ENCODE measurements at regions not wholly inside any gene's neighbourhood (a gene's known extent, or its start where the extent isn't known, plus 50 kb on each side); places are given as distances from the start of the nearest gene placed in this dataset.

GRCh38 chr16:48914070-48914469, 304.1 kb upstream of the N4BP1 start:
- 66 to 80% (median 69%) methylated on average over 3 of the region's 3 CpGs for WGBS, 4 donors

GRCh38 chr16:48913384-48913783, 303.4 kb upstream of the N4BP1 start:
- DNase-seq: no peak
- Histone ChIP-seq H3K27ac (no peak overlapping the region), H3K36me3 (replicated peaks in 1 of 2) (no peaks in the 10 kb centered on the region), H3K27me3 (no peaks in the 10 kb centered on the region), H3K4me3 (no peak overlapping the region), H3K9me3 (replicated peaks in 1 of 3) (no peaks in the 10 kb centered on the region), H3K4me1 (replicated peaks in 1 of 2) (no peaks in the 10 kb centered on the region)
- intact Hi-C loops (cut with DNase I): no loop called here
- 67 to 75% (median 71%) methylated on average over 4 of the region's 4 CpGs for WGBS, 4 donors
- no peak for TF ChIP-seq POLR2A (IDR thresholded peaks at IDR 0.05)
- TF ChIP-seq CTCF (IDR thresholded peaks at IDR 0.05): no peak

More at GRCh38 chr16:48914070-48914469, 304.1 kb upstream of the N4BP1 start:
- H3K27me3 ChIP-seq: no peaks in the 10 kb centered on the region
- no peak for DNase-seq
- H3K4me3 ChIP-seq: no peak overlapping the region
- H3K9me3 ChIP-seq (replicated peaks in 1 of 3): no peaks in the 10 kb centered on the region
- no peak overlapping the region for H3K27ac ChIP-seq
- no peaks in the 10 kb centered on the region for H3K36me3 ChIP-seq (replicated peaks in 1 of 2)
- intact Hi-C loops (cut with DNase I): no loop called here
- H3K4me1 ChIP-seq (replicated peaks in 1 of 2): no peaks in the 10 kb centered on the region
- TF ChIP-seq CTCF (IDR thresholded peaks at IDR 0.05): no peak
- TF ChIP-seq POLR2A (IDR thresholded peaks at IDR 0.05): no peak

DNA sequence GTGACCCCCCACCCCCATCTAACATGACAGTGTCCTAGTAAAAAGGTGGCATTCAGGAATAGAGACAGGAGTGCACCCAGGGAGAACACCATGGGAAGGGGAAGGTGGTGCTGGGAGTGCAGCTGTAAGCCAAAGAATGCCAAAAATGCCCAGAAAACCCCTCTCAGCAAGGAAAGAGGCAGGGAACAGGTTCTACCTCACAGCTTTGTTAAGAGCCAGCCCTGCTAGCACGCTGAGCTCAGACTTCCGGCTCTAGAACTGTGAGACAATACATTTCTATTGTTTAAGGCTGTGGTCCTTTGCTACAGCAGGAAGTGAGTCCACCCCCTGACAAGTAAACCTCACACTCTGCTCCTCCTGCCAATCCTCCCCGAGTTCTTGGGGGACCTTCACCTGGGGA, 302.4 kb upstream of the N4BP1 start:
- TF ChIP-seq POLR2A (IDR thresholded peaks at IDR 0.05) (no peak), CTCF (IDR thresholded peaks at IDR 0.05) (no peak)
- Histone ChIP-seq H3K27me3 (no peaks in the 10 kb centered on the region), H3K27ac (no peak overlapping the region), H3K9me3 (replicated peaks in 1 of 3) (no peaks in the 10 kb centered on the region), H3K4me3 (no peak overlapping the region), H3K36me3 (replicated peaks in 1 of 2) (no peaks in the 10 kb centered on the region), H3K4me1 (replicated peaks in 1 of 2) (no peaks in the 10 kb centered on the region)
- intact Hi-C loops (cut with DNase I): no loop called here
- no peak for DNase-seq
- 36 to 41% (median 40%) methylated on average over 3 of the region's 3 CpGs for WGBS, 4 donors

- intact Hi-C loops (cut with DNase I): no loop called here
- no peak for TF ChIP-seq CTCF (IDR thresholded peaks at IDR 0.05)
- no peak for TF ChIP-seq POLR2A (IDR thresholded peaks at IDR 0.05)
Observed at GRCh38 chr16:48911700-48912099, 301.7 kb upstream of the N4BP1 start.

More at GRCh38 chr16:48911700-48912099, 301.7 kb upstream of the N4BP1 start:
- WGBS, 4 donors: 32 to 40% (median 36%) methylated on average over 5 of the region's 5 CpGs
- H3K27ac ChIP-seq: no peak overlapping the region
- no peaks in the 10 kb centered on the region for H3K9me3 ChIP-seq (replicated peaks in 1 of 3)
- H3K4me3 ChIP-seq: no peak overlapping the region
- no peak for DNase-seq
- H3K4me1 ChIP-seq (replicated peaks in 1 of 2): no peaks in the 10 kb centered on the region
- no peaks in the 10 kb centered on the region for H3K27me3 ChIP-seq
- H3K36me3 ChIP-seq (replicated peaks in 1 of 2): no peaks in the 10 kb centered on the region
